ENCODE measurements at regions not wholly inside any gene's neighbourhood (a gene's known extent, or its start where the extent isn't known, plus 50 kb on each side); places are given as distances from the start of the nearest gene placed in this dataset.

DNA sequence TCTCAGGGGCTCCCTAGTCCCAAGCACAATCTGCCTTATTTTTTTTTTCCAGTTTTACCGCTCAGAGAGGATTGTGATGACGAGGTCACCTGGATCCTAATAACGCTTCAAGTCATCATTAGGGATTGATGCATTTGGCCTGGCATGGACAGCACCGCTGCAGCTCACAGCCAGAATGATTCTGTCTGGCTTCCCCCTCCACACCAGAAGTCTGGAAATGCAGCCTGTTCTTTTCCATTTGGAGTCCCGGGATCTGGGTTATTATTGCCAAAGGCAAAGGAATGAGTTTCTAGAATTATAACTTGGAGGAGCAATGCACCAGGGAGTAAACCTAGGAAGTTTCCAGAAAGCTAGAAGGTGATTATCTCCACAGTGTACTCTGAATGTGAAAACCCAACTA, 81.1 kb upstream of the TAF1B start:
- TF ChIP-seq, protein P1, sequence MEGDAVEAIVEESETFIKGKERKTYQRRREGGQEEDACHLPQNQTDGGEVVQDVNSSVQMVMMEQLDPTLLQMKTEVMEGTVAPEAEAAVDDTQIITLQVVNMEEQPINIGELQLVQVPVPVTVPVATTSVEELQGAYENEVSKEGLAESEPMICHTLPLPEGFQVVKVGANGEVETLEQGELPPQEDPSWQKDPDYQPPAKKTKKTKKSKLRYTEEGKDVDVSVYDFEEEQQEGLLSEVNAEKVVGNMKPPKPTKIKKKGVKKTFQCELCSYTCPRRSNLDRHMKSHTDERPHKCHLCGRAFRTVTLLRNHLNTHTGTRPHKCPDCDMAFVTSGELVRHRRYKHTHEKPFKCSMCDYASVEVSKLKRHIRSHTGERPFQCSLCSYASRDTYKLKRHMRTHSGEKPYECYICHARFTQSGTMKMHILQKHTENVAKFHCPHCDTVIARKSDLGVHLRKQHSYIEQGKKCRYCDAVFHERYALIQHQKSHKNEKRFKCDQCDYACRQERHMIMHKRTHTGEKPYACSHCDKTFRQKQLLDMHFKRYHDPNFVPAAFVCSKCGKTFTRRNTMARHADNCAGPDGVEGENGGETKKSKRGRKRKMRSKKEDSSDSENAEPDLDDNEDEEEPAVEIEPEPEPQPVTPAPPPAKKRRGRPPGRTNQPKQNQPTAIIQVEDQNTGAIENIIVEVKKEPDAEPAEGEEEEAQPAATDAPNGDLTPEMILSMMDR (conservative IDR thresholded peaks at IDR 0.05; ENCODE audit: low read length), result no peak
- TF ChIP-seq EZH2phosphoT487 (IDR thresholded peaks at IDR 0.05; ENCODE audit: borderline replicate concordance), result no peak
